ENCODE measurements at regions not wholly inside any gene's neighbourhood (a gene's known extent, or its start where the extent isn't known, plus 50 kb on each side); places are given as distances from the start of the nearest gene placed in this dataset.

- Histone ChIP-seq H3K36me3 (ENCODE audit: control insufficient read depth in 4 of 4, insufficient read depth in 3 of 4, low read depth in 1 of 4, low read length in 3 of 4) (no peaks in the 10 kb centered on the region), H3K4me3 (ENCODE audit: low read depth in 1 of 3, low read length in 3 of 3) (no peak overlapping the region), H3K27me3 (ENCODE audit: control insufficient read depth in 4 of 4, insufficient read depth in 4 of 4, low read length in 3 of 4) (no peaks in the 10 kb centered on the region), H3K9me3 (ENCODE audit: control insufficient read depth in 4 of 4, low read length in 3 of 4) (no peaks in the 10 kb centered on the region), H3K4me1 (ENCODE audit: control insufficient read depth in 4 of 4, insufficient read depth in 4 of 4, low read length in 3 of 4) (no peaks in the 10 kb centered on the region), H3K27ac (ENCODE audit: low read depth in 1 of 2, low read length in 2 of 2) (no peak overlapping the region), H3K9ac (ENCODE audit: low read depth in 1 of 2, low read length in 2 of 2) (no peak overlapping the region)
- TF ChIP-seq RAD21 (IDR thresholded peaks at IDR 0.05) (no peak), JUND (IDR thresholded peaks at IDR 0.05) (no peak), RXRA (IDR thresholded peaks at IDR 0.05) (no peak), EGR1 (IDR thresholded peaks at IDR 0.05; ENCODE audit: low read depth in 2 of 2) (no peak)
- no peak for DNase-seq (ENCODE audit: low spot score)
- 91% methylated on average over 2 of the region's 2 CpGs for WGBS
These were observed 130.6 kb downstream of the TENT5A start for GRCh38 chr6:81621816-81622395.

GRCh38 chr6:81614292-81614691, 138.2 kb downstream of the TENT5A start:
- H3K36me3 ChIP-seq (ENCODE audit: control insufficient read depth in 4 of 4, insufficient read depth in 3 of 4, low read depth in 1 of 4, low read length in 3 of 4), result no peaks in the 10 kb centered on the region
- no peaks in the 10 kb centered on the region for H3K9me3 ChIP-seq (ENCODE audit: control insufficient read depth in 4 of 4, low read length in 3 of 4)
- TF ChIP-seq REST (IDR thresholded peaks at IDR 0.05), result no peak
- H3K27ac ChIP-seq (ENCODE audit: low read depth in 1 of 2, low read length in 2 of 2), result no peak overlapping the region
- H3K4me1 ChIP-seq (ENCODE audit: control insufficient read depth in 4 of 4, insufficient read depth in 4 of 4, low read length in 3 of 4), result no peaks in the 10 kb centered on the region
- DNase-seq (ENCODE audit: low spot score), result no peak
- no peak overlapping the region for H3K9ac ChIP-seq (ENCODE audit: low read depth in 1 of 2, low read length in 2 of 2)
- no peaks in the 10 kb centered on the region for H3K27me3 ChIP-seq (ENCODE audit: control insufficient read depth in 4 of 4, insufficient read depth in 4 of 4, low read length in 3 of 4)
- 27% methylated on average over 1 of the region's 1 CpG for WGBS
- H3K4me3 ChIP-seq (ENCODE audit: low read depth in 1 of 3, low read length in 3 of 3), result no peak overlapping the region

- no peak for DNase-seq (ENCODE audit: low spot score)
- H3K36me3 ChIP-seq (ENCODE audit: control insufficient read depth in 4 of 4, insufficient read depth in 3 of 4, low read depth in 1 of 4, low read length in 3 of 4), result no peaks in the 10 kb centered on the region
- no peak overlapping the region for H3K27ac ChIP-seq (ENCODE audit: low read depth in 1 of 2, low read length in 2 of 2)
- no peak overlapping the region for H3K4me3 ChIP-seq (ENCODE audit: low read depth in 1 of 3, low read length in 3 of 3)
- H3K27me3 ChIP-seq (ENCODE audit: control insufficient read depth in 4 of 4, insufficient read depth in 4 of 4, low read length in 3 of 4), result no peaks in the 10 kb centered on the region
- TF ChIP-seq JUND (IDR thresholded peaks at IDR 0.05), result no peak
- TF ChIP-seq GABPA (IDR thresholded peaks at IDR 0.05 in 1 of 2, conservative IDR thresholded peaks at IDR 0.05 in 1 of 2), result no peak
- TF ChIP-seq FOXA2 (IDR thresholded peaks at IDR 0.05), result no peak
- no peak for TF ChIP-seq TAF1 (conservative IDR thresholded peaks at IDR 0.05)
- no peak for TF ChIP-seq RAD21 (IDR thresholded peaks at IDR 0.05)
- TF ChIP-seq RXRA (IDR thresholded peaks at IDR 0.05), result no peak
- TF ChIP-seq CTCF (IDR thresholded peaks at IDR 0.05; ENCODE audit: low read depth, low read length, missing input control), result no peak
- TF ChIP-seq REST (IDR thresholded peaks at IDR 0.05), result no peak
- no peak for TF ChIP-seq EGR1 (IDR thresholded peaks at IDR 0.05; ENCODE audit: low read depth in 2 of 2)
- TF ChIP-seq MAX (IDR thresholded peaks at IDR 0.05), result no peak
- TF ChIP-seq ATF3 (IDR thresholded peaks at IDR 0.05), result no peak
- TF ChIP-seq HNF4G (IDR thresholded peaks at IDR 0.05), result no peak
- H3K9me3 ChIP-seq (ENCODE audit: control insufficient read depth in 4 of 4, low read length in 3 of 4), result no peaks in the 10 kb centered on the region
- 72% methylated on average over 1 of the region's 1 CpG for WGBS
- no peaks in the 10 kb centered on the region for H3K4me1 ChIP-seq (ENCODE audit: control insufficient read depth in 4 of 4, insufficient read depth in 4 of 4, low read length in 3 of 4)
- H3K9ac ChIP-seq (ENCODE audit: low read depth in 1 of 2, low read length in 2 of 2), result no peak overlapping the region
These were observed 138.9 kb downstream of the TENT5A start for GRCh38 chr6:81613606-81614005.
